ENCODE measurements at regions not wholly inside any gene's neighbourhood (a gene's known extent, or its start where the extent isn't known, plus 50 kb on each side); places are given as distances from the start of the nearest gene placed in this dataset.
"Not testable (repeated sequence)": the region's sequence is repeated elsewhere in the genome, so short reads cannot be mapped to it uniquely, and the experiment has no call there.

GRCh38 chr7:29680601-29681000, 117.0 kb downstream of the PRR15 start:
- H3K4me3 ChIP-seq (replicated peaks in 1 of 2; ENCODE audit: low read depth in 1 of 2, low read length in 2 of 2); H3K79me2 ChIP-seq (ENCODE audit: insufficient read depth, low read length); POLR2A ChIA-PET; H2AFZ ChIP-seq (ENCODE audit: low read depth, low read length, poor library complexity, severe bottlenecking); H3K9me2 ChIP-seq (ENCODE audit: insufficient read depth); H3K9ac ChIP-seq (ENCODE audit: low read length); H4K20me1 ChIP-seq (ENCODE audit: insufficient read depth); H3K4me1 ChIP-seq (ENCODE audit: control insufficient read depth in 1 of 2, insufficient read depth in 2 of 2, low read length in 2 of 2); H3K36me3 ChIP-seq (ENCODE audit: control insufficient read depth in 1 of 2, insufficient read depth in 2 of 2, low read length in 2 of 2); DNase-seq (ENCODE audit: low read depth, low spot score); H3K9me3 ChIP-seq (ENCODE audit: control insufficient read depth in 1 of 2, insufficient read depth in 1 of 2, low read depth in 1 of 2, low read length in 2 of 2); ATAC-seq; H3K27me3 ChIP-seq (ENCODE audit: insufficient read depth, low read length); BruUV-seq (replicated peaks); CTCF ChIA-PET; RAD21 ChIA-PET (ENCODE audit: low non-redundant PET in 1 of 2, low total read pairs in 2 of 2, uncharacterized antibody in 2 of 2, unreplicated experiment in 2 of 2); H3K27ac ChIP-seq (ENCODE audit: low read depth, low read length); H3K4me2 ChIP-seq (ENCODE audit: low read length); intact Hi-C loops (cut with micrococcal nuclease): not testable (repeated sequence)

- Histone ChIP-seq H2AFZ (ENCODE audit: low read depth, low read length, poor library complexity, severe bottlenecking) (peak overlapping the region; percentile 14), H3K4me3 (replicated peaks in 1 of 2; ENCODE audit: low read depth in 1 of 2, low read length in 2 of 2) (peak overlapping the region; percentile 55 to 66), H3K4me2 (ENCODE audit: low read length) (peak overlapping the region; percentile 77), H3K27ac (ENCODE audit: low read depth, low read length) (peak overlapping the region; percentile 94), H3K9ac (ENCODE audit: low read length) (peak overlapping the region; percentile 70)
- ATAC-seq = peak; percentile 65
- H3K9me2 ChIP-seq (ENCODE audit: insufficient read depth); H3K27me3 ChIP-seq (ENCODE audit: insufficient read depth, low read length); POLR2A ChIA-PET; CTCF ChIA-PET; H3K79me2 ChIP-seq (ENCODE audit: insufficient read depth, low read length); intact Hi-C loops (cut with micrococcal nuclease); BruUV-seq (replicated peaks); H3K4me1 ChIP-seq (ENCODE audit: control insufficient read depth in 1 of 2, insufficient read depth in 2 of 2, low read length in 2 of 2); RAD21 ChIA-PET (ENCODE audit: low non-redundant PET in 1 of 2, low total read pairs in 2 of 2, uncharacterized antibody in 2 of 2, unreplicated experiment in 2 of 2); DNase-seq (ENCODE audit: low read depth, low spot score); H4K20me1 ChIP-seq (ENCODE audit: insufficient read depth); H3K36me3 ChIP-seq (ENCODE audit: control insufficient read depth in 1 of 2, insufficient read depth in 2 of 2, low read length in 2 of 2); H3K9me3 ChIP-seq (ENCODE audit: control insufficient read depth in 1 of 2, insufficient read depth in 1 of 2, low read depth in 1 of 2, low read length in 2 of 2): not testable (repeated sequence)
- 0 out of 2 replicates have a peak, but pooled peaks have one; percentile 9 for TF ChIP-seq MAX (IDR thresholded peaks at IDR 0.05)
These were observed 120.6 kb downstream of the PRR15 start for GRCh38 chr7:29684151-29684786.
